GM11168 (cell line): ENCODE measurements at regions not wholly inside any gene's neighbourhood (a gene's known extent, or its start where the extent isn't known, plus 50 kb on each side); places are given as distances from the start of the nearest gene placed in this dataset.
"Not testable (repeated sequence)": the region's sequence is repeated elsewhere in the genome, so short reads cannot be mapped to it uniquely, and the experiment has no call there.

Experiments used
- in situ Hi-C: fragments of 300-500 bp; cut with MboI; formaldehyde crosslinking; loops from one replicate; pipeline ENCODE4 v1.12.0; 2022; ENCODE audit warnings: low sequenced_read_pairs; ENCODE audit not compliant: unreplicated experiment

DNA sequence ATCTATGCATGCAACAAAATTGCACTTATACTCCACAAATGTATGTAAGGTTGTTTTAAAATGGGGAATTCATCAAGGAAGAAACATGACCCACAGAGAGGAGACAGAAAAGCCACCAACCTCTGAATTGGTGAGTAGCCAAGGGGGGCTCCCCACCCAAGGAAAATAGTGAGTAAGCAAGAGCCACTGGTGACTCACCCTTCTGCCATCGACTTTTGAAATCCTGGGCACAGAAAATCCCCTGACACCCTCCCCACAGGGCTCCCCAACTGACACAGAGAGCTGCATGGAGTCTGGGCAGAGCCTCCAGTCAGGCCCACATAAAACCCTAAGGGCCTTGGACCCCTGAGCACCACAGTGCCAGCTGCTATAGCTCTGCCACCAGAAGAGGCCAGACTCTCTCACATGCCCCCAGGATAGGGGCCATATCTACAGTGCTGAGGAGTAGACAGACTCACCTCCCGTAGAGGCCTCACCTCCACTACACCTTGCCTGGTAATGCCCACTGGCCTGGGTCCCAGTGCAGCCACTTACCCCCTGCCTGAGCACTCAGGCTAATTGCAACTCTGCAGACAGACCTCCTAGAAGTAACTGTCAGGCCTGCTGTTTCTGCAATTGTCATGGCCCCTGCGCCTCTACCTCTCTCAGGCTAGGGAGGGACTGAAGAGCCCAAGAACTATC is 244.7 kb upstream of the WSB1 start:
- in situ Hi-C loops, result no loop called here

DNA sequence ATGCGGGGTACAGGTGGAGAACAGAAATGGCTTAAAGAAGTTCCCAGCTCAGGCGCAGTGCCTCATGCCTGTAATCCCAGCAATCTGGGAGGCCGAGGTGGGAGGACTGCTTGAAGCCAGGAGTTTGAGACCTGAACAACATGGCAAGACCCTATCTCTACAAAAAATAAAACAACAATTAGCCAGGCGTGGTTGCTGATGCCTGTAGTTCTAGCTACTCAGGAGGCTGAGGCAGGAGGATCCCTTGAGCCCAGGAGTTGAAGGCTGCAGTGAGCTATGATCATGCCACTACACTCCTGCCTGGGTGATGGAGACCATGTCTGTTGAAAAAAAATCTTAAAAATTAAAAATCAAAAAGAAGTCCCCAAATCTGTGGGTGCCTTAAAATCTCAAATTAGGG is 228.3 kb upstream of the WSB1 start:
- in situ Hi-C loops, result no loop called here

GRCh38 chr17:27066315-27066714 is 227.6 kb upstream of the WSB1 start:
- in situ Hi-C loops, result no loop called here

DNA sequence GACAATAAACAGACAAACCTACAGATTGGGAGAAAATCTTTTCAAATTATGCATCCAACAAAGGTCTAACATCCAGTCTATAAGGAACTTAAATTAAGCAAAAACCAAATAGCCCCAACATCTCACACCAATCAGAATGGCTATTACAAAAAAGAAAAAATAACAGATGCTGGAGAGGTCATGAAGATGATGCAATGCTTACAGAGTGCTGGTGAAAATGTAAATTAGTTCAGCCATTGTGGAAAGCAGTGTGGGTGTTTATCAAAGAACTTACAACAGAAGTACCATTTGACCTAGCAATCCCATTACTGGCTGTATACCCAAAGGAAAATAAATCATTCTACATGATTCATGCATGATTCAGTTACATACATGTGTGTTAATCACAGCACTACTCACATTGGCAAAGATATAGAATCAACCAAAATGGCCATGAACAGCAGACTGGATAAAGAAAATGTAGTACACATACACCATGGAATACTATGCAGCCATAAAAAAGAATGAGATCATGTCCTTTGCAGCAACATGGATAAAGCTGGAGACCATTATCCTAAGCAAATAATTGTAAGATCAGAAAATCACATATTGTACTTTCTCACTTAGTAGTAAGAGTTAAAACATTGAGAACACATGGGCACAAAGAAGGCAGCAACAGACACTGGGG is 223.9 kb upstream of the WSB1 start:
- in situ Hi-C loops, result no loop called here

DNA sequence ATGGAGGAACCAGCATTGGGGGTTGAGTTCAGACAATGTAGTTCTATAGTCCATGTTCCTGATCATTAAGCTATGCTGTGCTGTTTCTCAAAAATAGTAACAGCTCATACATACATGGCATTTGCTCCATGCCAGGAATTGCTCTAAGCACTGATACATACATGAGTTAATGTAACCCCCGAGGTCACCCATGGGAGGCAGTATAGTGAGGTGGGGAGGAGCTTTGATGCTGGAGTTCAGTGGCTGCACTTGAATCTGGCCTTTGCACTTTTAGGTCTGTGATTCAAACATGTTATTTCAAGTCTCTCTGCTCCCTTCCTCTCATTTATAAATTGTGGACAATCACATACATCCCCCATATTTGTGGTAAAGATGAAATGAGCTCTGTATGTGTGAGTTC is 223.1 kb upstream of the WSB1 start:
- in situ Hi-C loops, result no loop called here

DNA sequence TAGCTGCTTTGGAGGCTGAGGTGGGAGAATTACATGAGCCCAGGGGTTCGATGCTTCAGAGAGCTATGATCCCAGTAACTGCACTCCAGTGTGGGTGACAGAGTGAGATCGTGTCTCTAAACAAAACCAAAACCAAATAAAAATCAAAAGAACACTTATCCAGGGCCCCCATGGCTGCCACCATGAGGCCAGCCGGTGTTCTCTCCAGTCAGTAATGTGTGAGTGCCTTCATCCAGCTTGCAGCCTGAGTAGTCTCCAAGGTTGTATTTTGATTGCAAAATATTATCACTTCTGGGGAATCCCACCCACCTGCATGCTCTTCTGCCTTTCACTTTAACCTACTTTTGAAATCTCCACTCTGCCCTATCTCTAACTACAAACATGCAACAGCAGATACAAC is 221.0 kb upstream of the WSB1 start:
- in situ Hi-C loops, result no loop called here

GRCh38 chr17:27076814-27077213 is 217.1 kb upstream of the WSB1 start:
- in situ Hi-C loops, result no loop called here

GRCh38 chr17:27078296-27078695 is 215.6 kb upstream of the WSB1 start:
- in situ Hi-C loops, result no loop called here

- in situ Hi-C loops, result no loop called here
These were observed 214.3 kb upstream of the WSB1 start for GRCh38 chr17:27079660-27080059.

DNA sequence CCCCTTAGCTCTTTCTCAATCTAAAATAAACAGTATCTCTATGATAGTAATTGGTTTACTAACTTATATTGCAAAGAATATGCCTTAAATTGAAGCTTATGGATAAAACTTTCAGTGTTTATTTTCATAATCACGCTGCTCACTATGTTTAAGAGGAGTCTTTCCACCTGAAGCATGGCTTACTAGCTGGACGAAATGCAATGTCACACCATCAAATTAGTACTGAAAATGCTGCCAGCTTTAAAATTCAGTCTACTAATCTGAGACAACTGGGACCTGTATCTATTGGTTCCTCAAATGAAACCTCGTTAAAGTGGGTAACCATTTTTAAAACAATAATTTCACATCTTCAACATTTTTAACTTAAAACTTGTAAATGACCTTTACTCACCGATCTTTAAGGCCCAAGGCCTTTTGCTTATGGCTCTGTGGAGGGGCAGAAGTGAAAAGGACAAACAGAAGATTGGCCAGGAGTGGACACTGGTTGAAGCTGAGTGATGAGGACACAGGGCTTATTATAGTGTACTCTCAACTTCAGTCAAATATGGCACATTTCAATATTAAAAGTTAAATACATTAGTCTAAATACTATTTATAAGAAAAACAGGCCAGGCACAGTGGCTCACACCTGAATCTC is 212.8 kb upstream of the WSB1 start:
- in situ Hi-C loops, result no loop called here

GRCh38 chr17:27082023-27082774 is 211.7 kb upstream of the WSB1 start:
- in situ Hi-C loops, result no loop called here

DNA sequence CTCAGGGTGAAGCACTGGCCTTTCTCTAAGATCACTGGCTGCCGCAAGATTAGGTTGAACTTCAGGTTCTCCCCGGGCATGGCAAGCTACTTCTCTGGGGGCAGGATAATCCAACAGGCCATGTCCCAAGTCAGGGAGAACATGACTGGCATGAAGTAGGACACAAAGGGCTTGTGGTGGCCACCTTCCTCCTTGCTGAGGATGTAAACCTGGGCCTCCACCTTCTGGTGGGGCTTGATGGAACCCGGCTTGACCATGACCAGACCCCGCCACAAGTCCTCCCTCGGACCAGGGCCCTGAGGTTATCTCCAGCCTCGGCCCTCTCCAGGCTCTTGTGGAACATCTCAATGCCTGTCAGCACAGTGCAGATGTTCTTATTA is 211.1 kb upstream of the WSB1 start:
- in situ Hi-C loops, result no loop called here

DNA sequence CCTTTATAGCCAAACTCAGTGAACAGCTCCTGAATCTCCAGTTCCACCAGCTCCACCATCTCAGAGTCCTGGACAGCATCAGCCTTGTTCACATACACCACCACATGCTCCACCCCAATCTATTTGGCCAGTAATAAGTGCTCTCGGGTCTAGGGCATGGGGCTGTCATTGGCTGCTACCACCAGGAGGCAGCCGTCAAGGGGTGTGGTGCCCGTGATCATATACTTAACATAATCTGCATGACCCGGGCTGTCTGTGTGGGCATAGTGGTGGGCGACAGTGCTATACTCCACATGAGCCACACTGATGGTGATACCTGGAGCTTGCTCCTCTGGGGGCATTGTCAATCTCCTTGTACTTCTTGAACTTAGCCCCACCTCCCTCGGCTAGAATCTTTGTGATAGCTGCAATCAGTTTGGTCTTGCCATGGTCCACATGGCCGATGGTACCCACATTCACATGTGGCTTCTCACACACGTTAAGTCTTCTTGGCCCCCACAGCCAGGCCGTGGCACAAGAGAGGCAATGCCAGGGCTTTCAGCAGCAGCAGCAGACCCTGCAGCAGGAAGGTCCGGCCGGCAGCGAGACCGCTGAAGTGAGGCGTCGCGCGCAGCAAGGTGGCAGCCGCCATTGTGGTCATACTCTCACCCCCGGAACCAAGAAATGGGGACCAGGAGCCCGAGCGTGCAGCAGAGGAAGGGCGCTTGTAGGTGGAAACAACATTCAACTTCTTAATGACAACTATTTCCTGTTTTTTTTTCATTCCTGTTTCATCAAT is 210.3 kb upstream of the WSB1 start:
- in situ Hi-C loops, result no loop called here

DNA sequence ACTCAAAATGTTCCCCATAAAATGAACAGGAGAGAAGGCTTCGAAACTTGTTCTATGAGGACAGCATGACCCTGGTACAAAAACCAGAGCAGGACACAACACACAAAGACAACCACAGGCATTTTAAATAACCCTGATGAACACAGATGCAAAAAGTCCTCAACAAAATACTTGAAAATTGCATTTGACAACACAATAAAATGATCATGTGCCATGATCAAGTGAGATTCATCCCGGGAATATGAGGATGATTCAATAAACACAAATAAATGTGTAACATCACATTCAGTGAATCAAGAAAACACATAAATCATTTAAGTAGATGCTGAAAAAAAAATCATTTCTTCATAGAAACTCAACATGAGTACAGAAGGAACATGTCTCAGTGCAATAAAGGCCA is 208.4 kb upstream of the WSB1 start:
- in situ Hi-C loops, result no loop called here

DNA sequence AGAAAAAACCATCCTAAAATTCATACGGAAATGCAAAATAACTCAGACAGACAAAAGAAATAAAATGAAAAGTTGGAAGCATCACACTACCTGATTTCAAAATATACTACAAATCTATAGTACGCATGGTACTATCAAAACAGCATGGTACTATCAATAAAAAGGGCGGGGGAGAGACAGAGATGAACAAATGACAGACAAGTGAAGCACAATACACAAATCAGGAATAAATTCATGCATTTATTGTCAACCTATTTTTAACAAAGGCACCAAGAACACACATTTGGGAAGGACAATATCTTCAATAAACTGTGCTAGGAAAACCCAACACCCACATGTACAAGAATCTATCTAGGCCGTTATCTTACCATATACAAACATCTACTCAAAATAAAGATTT is 207.4 kb upstream of the WSB1 start:
- in situ Hi-C loops, result no loop called here

GRCh38 chr17:27087935-27088766 is 205.8 kb upstream of the WSB1 start:
- in situ Hi-C loops, result no loop called here

DNA sequence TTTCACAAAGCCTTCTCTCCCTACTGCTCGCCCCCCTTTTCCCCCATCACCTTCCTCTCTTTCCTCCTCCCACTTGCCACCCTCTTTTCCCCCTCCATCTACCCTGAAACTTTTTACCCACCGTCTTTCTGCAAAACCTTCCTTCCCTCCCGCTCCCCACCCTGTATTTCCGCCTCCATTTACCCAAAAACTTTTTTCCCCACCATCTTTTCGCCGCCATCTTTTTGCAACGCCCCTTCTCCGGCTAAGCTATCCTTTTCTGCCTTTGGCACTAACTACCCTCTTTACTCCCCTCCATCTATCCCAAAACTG is 205.2 kb upstream of the WSB1 start:
- in situ Hi-C loops, result no loop called here

DNA sequence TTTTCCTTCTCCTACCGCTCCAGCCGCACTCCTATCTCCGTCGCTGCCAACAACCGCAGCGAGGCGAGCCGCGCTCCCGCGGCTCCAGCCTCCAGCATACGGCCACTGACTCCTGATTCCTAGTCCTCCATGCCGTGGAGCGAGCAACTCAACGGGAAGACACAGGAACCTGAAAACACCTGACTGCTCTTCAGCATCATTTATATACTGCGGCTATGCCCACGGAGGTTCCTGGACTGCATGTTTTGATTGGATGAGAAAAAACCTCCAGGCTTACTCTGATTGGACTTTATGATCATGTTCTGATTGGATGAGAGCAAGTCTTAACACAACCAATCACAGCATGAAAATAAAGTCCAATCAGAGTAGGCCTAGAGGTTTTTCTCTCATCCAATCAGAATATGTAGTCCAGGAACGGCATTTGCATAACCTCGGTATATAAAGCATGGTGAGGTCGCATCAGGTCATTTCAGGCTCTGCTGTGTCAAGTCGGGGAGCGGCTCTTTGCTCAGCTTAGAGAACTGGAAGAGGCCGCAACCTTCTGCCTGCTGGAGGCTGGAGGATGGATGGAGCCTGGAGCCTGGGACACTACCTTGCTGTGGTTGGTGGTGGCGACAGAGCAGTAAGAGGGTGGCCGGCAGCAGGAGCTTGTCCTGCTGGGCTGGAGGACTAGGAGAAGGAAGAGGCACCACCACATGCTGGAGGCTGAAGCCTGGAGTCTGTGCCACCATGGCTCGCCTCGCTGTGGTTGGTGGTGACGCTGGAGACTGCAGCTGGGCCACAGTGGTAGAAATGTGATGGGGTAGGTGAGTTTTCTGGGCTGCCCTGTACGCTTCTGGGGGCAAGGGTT is 204.6 kb upstream of the WSB1 start:
- in situ Hi-C loops, result not testable (repeated sequence)

GRCh38 chr17:27089929-27090247 is 204.0 kb upstream of the WSB1 start:
- in situ Hi-C loops, result no loop called here
